HL-60 (cell line): ENCODE measurements at regions not wholly inside any gene's neighbourhood (a gene's known extent, or its start where the extent isn't known, plus 50 kb on each side); places are given as distances from the start of the nearest gene placed in this dataset.

Experiments used
- GABPA ChIP-seq: IDR thresholded peaks from 2 replicates; pipeline ENCODE4 v1.6.1; 2012; ENCODE audit warnings: low read depth
- POLR2AphosphoS5 ChIP-seq: IDR thresholded peaks from 2 replicates; pipeline ENCODE4 v1.6.1; 2012; ENCODE audit warnings: low read depth
- SPI1 ChIP-seq: IDR thresholded peaks from 2 replicates; pipeline ENCODE4 v1.6.1; 2012; ENCODE audit warnings: low read depth, mild to moderate bottlenecking, borderline replicate concordance
- TF ChIP-seq, protein P1 (sequence below): IDR thresholded peaks from one replicate; pipeline ENCODE4 v1.5.1; 2011; ENCODE audit warnings: low read length, control low read depth, inconsistent platforms; ENCODE audit not compliant: insufficient read depth
- TF ChIP-seq, protein P2 (sequence below): IDR thresholded peaks from 2 replicates; pipeline ENCODE4 v1.6.1; 2012; ENCODE audit warnings: low read depth; ENCODE audit not compliant: insufficient replicate concordance

GRCh38 chr2:57440437-57440836 is 606.2 kb upstream of the VRK2 start:
- TF ChIP-seq, protein P1, sequence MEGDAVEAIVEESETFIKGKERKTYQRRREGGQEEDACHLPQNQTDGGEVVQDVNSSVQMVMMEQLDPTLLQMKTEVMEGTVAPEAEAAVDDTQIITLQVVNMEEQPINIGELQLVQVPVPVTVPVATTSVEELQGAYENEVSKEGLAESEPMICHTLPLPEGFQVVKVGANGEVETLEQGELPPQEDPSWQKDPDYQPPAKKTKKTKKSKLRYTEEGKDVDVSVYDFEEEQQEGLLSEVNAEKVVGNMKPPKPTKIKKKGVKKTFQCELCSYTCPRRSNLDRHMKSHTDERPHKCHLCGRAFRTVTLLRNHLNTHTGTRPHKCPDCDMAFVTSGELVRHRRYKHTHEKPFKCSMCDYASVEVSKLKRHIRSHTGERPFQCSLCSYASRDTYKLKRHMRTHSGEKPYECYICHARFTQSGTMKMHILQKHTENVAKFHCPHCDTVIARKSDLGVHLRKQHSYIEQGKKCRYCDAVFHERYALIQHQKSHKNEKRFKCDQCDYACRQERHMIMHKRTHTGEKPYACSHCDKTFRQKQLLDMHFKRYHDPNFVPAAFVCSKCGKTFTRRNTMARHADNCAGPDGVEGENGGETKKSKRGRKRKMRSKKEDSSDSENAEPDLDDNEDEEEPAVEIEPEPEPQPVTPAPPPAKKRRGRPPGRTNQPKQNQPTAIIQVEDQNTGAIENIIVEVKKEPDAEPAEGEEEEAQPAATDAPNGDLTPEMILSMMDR, result no peak
- TF ChIP-seq GABPA (no peak), POLR2AphosphoS5 (no peak), SPI1 (no peak)
- TF ChIP-seq, protein P2, sequence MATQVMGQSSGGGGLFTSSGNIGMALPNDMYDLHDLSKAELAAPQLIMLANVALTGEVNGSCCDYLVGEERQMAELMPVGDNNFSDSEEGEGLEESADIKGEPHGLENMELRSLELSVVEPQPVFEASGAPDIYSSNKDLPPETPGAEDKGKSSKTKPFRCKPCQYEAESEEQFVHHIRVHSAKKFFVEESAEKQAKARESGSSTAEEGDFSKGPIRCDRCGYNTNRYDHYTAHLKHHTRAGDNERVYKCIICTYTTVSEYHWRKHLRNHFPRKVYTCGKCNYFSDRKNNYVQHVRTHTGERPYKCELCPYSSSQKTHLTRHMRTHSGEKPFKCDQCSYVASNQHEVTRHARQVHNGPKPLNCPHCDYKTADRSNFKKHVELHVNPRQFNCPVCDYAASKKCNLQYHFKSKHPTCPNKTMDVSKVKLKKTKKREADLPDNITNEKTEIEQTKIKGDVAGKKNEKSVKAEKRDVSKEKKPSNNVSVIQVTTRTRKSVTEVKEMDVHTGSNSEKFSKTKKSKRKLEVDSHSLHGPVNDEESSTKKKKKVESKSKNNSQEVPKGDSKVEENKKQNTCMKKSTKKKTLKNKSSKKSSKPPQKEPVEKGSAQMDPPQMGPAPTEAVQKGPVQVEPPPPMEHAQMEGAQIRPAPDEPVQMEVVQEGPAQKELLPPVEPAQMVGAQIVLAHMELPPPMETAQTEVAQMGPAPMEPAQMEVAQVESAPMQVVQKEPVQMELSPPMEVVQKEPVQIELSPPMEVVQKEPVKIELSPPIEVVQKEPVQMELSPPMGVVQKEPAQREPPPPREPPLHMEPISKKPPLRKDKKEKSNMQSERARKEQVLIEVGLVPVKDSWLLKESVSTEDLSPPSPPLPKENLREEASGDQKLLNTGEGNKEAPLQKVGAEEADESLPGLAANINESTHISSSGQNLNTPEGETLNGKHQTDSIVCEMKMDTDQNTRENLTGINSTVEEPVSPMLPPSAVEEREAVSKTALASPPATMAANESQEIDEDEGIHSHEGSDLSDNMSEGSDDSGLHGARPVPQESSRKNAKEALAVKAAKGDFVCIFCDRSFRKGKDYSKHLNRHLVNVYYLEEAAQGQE, result no peak
